Breast epithelium (tissue), 3 donors: ENCODE measurements at regions not wholly inside any gene's neighbourhood (a gene's known extent, or its start where the extent isn't known, plus 50 kb on each side); places are given as distances from the start of the nearest gene placed in this dataset.
"Not testable (repeated sequence)": the region's sequence is repeated elsewhere in the genome, so short reads cannot be mapped to it uniquely, and the experiment has no call there.

ENCODE experiments used
- CTCF ChIP-seq, 3 donors: fragments of 450-650 bp; IDR thresholded peaks; one replicate each; pipeline ENCODE4 v1.5.1; 2016 to 2017; ENCODE audit warnings: antibody characterized with exemption in 3 of 3, mild to moderate bottlenecking in 3 of 3, moderate library complexity in 3 of 3
- POLR2A ChIP-seq: fragments of 450-650 bp; IDR thresholded peaks from one replicate; pipeline ENCODE4 v1.6.1; 2016; ENCODE audit warnings: antibody characterized with exemption, mild to moderate bottlenecking, moderate library complexity
- POLR2AphosphoS5 ChIP-seq, 3 donors: sonication (generic); formaldehyde crosslinking; IDR thresholded peaks; one replicate each; pipeline ENCODE4 v1.6.1; 2017; ENCODE audit warnings: antibody characterized with exemption in 3 of 3

DNA sequence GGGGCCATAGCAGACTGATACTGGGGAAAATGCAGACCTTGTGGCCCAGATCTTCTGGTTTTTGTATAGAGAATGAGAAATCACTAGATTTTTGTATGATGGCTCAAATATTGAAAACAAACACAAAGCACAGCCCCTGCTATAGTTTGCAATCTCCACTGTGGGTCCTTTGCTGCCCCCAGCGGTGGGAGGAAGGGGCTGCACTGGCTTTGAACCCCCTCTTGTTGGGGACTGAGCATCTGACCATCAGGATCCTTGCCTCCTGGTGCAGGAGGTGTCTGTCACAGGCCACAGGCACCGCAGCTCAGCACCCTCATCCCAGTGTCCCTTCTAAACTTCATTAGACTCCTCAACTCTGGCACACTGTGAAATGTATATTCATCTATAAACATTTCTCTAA lies 252.3 kb downstream of the BCL2L11 start:
- TF ChIP-seq CTCF (IDR thresholded peaks at IDR 0.05); POLR2A; POLR2AphosphoS5 (IDR thresholded peaks at IDR 0.05): not testable (repeated sequence)
